Amygdala (tissue), 56 donors: ENCODE measurements at regions not wholly inside any gene's neighbourhood (a gene's known extent, or its start where the extent isn't known, plus 50 kb on each side); places are given as distances from the start of the nearest gene placed in this dataset.
"Not testable (repeated sequence)": the region's sequence is repeated elsewhere in the genome, so short reads cannot be mapped to it uniquely, and the experiment has no call there.

Source experiments
- DNase-seq, 56 donors: peaks; one replicate each; lab custom pipeline; 2025; lab: John Stamatoyannopoulos, UW

GRCh38 chr2:94735536-94735935 lies 135.7 kb upstream of the TEKT4 start:
- not testable (repeated sequence) for DNase-seq

GRCh38 chr2:94737145-94737544 lies 134.1 kb upstream of the TEKT4 start:
- DNase-seq, result not testable (repeated sequence)

- not testable (repeated sequence) for DNase-seq
These were observed 133.4 kb upstream of the TEKT4 start for GRCh38 chr2:94737736-94738342.

- no peak for DNase-seq
These were observed 117.7 kb upstream of the TEKT4 start for GRCh38 chr2:94753466-94753998.

- no peak for DNase-seq
These were observed 112.7 kb upstream of the TEKT4 start for GRCh38 chr2:94758546-94758945.

- no peak for DNase-seq
These were observed 112.0 kb upstream of the TEKT4 start for GRCh38 chr2:94759211-94759610.

- no peak for DNase-seq
These were observed 108.6 kb upstream of the TEKT4 start for GRCh38 chr2:94762600-94762999.

- no peak for DNase-seq
These were observed 107.9 kb upstream of the TEKT4 start for GRCh38 chr2:94763318-94763717.

- DNase-seq, result not testable (repeated sequence)
These were observed 106.9 kb upstream of the TEKT4 start for GRCh38 chr2:94764331-94764730.

- no peak for DNase-seq
These were observed 103.9 kb upstream of the TEKT4 start for GRCh38 chr2:94767336-94767735.

GRCh38 chr2:94769733-94770132 lies 101.5 kb upstream of the TEKT4 start:
- no peak for DNase-seq

- no peak for DNase-seq
These were observed 96.4 kb upstream of the TEKT4 start for GRCh38 chr2:94774851-94775250.

GRCh38 chr2:94776036-94776435 lies 95.2 kb upstream of the TEKT4 start:
- DNase-seq, result no peak

- DNase-seq, result not testable (repeated sequence)
These were observed 86.1 kb upstream of the TEKT4 start for GRCh38 chr2:94785105-94785504.

GRCh38 chr2:94786424-94786823 lies 84.8 kb upstream of the TEKT4 start:
- not testable (repeated sequence) for DNase-seq

GRCh38 chr2:94790169-94790568 lies 81.1 kb upstream of the TEKT4 start:
- DNase-seq, result not testable (repeated sequence)

GRCh38 chr2:94797235-94797634 lies 74.0 kb upstream of the TEKT4 start:
- DNase-seq, result not testable (repeated sequence)
